HG03469 (cell line): ENCODE measurements at regions not wholly inside any gene's neighbourhood (a gene's known extent, or its start where the extent isn't known, plus 50 kb on each side); places are given as distances from the start of the nearest gene placed in this dataset.

Experiments
- ATAC-seq: cut with Tn5 transposase; IDR thresholded peaks from one replicate; pipeline ENCODE4 v1.9.1; 2021; ENCODE audit warnings: mild to moderate bottlenecking, moderate library complexity, moderate number of reproducible peaks; ENCODE audit not compliant: unreplicated experiment

DNA sequence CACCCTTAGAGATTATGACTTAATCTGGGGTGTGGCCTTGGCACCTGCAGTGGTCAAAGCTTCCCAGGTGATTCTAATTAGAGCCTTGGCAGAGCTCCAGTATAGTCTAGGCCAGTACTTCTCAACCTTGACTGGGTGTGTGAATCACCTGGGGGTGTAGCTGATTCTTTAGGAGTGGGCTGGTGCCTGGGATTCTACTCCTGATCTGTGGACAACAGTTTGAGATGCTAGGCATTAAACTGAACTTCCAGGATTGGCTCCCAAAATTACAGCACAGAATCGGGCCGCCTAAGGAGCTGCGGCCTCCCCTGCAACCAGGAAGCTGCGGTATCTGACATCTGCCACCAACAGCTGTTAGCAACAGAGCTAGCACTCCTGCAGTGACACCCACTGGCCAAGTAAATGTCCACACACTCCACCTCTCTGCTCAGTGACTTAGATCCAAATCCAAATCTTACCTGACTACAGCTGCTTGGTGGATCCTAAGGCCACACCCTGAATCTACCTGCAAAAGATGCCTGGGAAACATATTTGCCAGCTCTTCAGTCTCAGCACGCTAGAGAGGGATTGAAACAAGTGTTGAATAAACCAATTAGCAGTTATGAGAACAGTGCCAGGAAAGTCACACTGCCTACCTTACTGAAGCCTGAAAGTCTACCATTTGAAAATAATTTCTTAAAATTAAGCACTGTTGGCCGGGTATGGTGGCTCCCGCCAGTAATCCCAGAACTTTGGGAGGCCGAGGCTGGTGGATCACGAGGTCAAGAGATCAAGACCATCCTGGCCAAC lies 126.7 kb downstream of the UNC5CL start:
- ATAC-seq, result peak; percentile 93

DNA sequence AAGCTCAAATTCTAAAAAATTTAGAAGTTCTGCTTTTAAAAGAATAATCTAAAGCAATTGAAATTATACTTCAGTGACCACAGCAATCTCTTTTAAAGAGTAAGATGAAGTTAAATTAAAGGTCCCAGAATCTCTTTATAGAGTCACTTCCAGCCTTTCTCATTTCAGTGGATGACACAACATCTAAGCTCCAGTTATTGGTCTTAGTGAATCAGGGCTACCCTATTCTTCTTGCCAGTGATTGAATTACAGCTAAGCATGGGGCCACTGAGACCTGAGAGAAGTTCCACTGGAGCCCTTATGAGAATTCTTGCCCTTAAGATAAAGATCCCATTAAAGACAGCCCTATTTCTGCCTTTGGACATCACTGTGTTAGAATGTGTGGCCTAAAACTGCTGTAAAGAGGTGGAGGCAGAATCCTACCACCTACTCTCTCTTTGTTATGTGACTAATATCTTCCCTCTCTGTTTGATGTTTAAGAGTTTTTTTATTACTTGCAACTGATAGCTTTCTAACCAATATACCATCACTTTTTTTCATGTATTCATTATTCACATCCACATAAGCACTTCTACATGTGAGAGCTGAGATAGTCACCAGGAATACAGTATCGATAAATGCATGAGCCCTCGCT lies 128.6 kb downstream of the UNC5CL start:
- no peak for ATAC-seq

DNA sequence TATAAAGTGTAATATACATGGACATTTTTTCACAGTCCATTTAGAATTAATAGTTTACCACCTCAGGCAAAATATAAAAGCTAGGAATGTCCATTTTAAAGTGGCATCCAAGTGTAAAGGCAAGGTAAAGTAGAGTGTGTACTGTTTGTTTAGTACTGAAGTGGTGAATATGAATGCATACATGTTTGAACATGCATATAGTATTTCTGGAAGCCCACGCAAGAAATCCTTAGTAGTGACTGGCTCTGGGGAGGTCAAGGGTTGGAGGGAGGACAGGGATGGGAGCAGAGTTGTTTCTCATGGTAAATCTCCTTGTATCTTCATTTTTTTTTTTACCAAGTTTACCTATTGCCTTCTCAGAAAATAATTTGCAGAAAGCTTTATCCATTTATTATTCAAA lies 129.2 kb downstream of the UNC5CL start:
- no peak for ATAC-seq

DNA sequence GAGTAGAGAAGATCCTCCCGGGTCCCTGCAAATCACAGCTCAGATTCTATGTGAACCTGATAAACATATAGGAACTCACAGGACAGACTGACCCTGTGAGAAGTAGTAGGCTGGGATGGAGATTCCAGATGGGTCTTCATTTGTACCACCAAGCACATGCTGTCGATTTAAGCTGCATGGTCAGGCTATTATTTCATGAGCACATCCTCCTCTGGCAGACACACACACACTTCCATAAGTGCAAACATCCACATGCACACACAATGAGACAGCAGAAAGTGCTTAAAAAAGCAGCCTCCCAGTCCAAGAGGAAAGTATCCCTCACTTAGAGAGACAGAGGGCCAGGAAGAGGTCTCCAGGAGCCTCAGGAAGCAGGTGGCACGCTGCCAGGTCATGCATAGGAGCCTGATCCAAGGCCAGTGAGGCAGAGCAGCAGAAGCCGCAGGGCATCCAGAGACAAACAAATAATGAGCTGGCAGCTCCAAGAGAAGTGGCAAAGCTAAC lies 131.8 kb downstream of the UNC5CL start:
- ATAC-seq, result no peak

DNA sequence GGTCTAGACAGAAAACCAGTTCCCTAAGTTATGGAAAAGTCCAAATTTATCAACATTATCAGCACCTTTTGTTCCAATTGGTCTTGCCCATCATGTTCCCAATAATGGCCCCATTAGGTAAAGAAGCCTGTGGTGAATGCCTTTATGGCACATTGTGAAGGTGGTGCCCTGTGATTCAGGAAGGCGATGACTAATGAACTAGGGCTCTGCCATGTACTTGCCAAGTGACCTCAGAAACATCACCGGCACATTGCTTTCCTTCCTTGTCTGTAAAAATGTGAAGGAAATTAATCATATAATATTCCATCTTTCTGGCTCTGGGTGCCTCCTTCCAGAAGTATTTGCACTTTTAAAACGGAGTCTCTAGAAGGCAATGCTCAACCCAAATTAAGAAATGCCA lies 132.3 kb downstream of the UNC5CL start:
- no peak for ATAC-seq

DNA sequence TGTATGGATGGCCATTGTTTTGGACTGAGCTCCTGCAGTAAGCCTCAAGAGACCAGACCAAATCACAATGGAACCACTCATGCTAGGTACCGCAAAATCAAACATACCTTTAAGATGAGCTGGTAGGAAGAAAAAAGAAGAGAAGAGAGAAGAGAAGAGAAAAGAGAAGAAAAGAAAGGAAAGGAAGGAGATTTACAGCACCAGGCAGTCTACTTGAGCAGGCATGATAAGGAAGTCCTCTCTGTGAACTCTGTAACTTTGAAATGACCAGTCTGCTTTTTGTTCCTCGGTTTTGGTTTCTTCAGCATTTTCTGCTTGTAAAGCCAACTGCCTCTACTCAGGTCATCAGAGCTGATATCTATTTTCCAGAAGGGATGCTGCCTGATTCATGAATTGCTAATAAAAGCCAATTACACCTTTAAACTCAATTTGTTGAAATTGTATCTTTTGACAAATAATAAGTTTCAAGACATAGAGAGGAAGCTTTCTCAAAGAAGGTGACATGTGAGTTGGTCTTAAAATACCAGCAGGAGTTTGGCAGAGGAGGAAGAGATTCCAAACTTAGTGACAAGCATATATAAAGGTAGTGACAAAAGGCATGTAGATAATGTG lies 134.3 kb downstream of the UNC5CL start:
- ATAC-seq, result no peak

DNA sequence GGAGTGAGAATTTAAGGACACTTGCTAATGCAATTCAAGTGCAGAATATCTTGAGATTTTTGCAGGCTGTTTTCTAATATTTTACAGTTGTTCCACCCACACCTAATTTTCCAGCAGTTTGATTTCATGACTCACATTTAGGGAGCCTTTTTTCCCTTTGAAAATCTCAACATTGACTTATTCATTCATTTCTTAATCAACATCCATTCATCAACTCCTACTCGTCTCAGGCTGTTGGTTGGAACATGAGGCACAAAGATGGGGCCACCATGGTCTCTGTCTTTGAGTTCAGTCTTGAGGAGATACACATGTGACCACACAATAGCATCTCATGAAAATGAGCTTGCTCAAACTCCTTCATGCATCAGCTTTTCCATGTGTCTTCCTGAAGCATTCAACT lies 135.6 kb downstream of the UNC5CL start:
- ATAC-seq, result no peak

DNA sequence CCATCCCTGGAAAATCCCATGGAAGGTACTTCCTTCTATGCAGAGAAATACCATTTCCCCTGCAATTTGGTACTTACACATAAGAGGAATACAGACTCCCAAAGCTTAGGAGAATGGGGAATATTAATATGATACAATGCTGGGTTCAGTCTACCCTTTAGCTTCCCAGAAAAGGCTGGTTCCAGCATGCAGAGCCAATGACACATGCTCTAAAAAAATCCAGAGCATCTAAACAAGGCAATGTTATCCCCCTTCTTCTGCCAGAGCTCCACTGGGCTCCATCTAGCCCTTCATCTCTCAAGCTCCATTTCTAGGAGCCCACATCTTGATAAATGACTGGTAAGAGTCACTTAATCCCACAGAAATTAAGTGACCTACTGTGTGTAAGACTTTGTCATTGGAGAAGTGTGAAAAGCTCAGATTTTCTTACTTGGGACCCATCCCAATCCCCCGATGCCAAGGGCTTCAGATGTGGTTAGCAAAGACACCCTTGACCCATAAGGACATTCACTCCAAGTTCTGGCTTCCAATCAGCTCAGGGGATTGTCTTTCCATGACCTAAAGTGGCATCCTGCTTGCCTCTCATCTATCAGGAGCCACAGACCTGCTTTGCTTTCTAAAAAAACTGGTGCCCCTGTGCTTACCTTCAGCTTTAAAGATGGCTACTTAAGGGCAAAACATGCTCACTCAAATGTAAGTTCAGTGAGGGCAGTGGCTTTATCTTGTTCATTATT lies 137.5 kb downstream of the UNC5CL start:
- no peak for ATAC-seq

DNA sequence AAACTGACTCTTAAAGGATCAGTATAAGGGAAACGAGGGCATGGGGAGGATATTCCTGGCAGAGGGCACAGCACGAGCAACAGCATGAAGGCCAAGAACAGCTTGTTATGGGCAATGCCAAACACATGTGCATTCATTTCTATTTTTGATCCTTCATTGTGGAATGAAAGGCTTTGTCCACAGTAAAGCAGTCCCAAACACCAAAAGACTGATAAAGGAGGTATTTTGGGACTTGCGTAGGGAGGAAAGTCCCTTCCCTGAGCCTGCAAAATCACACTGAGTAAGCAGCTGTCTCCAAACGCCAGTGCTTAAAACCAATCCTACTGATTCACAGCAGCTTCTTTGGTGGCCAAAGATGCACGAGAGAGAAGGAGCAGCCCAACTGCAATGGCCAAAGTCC lies 138.2 kb downstream of the UNC5CL start:
- ATAC-seq, result no peak

DNA sequence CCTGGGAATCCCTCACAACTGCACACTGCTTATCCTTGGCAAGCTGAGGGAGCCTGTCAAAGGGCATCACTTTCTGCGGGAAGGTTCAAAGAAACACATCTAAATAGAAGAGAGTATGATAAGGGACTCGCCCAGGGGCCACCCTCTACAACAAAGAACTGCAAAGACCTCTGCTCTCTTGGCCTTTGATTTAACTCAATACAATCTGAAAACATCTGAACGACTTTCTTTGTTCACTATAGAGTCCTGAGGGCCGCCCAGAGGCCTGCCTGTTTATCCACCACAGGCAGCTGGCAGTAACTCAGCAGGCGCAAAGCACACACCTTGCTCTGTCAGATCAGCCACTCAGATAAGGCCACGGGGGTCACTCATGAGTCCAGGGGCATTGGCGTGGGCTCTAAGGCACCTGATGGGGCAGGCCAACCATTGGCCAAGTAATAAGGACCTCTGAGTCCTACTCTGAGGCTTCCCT lies 139.3 kb downstream of the UNC5CL start:
- ATAC-seq, result no peak

DNA sequence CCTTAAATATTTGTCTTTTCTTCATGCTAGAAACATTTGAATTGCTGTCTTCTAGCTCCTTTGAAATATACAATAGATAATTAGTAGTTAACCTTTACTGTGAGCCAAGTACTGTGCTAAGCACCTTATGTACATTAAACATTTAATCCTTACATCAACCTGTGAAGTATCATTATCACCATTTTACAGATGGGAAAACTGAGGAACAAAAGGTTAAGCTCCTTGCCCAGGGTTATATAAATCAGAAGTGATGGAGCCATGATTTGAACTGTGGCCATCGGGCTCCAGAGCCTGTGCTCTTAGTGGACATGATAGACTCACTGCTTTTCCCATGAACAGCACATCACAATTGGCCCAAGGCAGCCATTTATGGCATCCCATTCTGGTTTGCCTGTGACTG lies 140.9 kb downstream of the UNC5CL start:
- no peak for ATAC-seq

DNA sequence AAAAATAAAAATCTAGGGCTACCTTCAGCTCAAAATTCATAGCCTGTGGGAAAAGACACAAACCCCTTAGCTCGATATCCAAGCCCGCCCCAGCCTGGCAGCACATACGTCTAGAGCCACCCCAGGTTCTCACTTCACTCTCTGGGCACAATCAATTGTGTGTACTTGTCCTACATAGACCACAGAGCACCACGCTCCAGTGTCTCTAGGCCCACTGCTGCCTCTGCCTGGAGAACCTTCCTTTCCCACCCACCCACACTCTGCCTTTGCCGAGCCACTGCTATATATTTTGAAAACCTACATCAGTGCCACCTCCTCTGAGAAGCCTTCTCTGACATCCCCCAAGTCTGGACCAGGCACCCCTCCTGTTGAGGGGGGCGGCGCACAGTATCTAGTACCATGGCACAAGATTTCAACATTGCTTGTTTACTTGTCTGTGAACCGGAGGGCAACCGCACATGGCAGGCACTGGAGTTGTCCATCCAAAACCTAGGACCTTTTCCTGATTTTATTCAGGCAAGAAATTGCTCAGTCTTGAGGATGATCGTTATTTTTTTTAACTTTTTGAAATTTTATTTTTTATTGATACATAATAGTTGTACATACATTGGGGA lies 141.5 kb downstream of the UNC5CL start:
- ATAC-seq, result no peak

DNA sequence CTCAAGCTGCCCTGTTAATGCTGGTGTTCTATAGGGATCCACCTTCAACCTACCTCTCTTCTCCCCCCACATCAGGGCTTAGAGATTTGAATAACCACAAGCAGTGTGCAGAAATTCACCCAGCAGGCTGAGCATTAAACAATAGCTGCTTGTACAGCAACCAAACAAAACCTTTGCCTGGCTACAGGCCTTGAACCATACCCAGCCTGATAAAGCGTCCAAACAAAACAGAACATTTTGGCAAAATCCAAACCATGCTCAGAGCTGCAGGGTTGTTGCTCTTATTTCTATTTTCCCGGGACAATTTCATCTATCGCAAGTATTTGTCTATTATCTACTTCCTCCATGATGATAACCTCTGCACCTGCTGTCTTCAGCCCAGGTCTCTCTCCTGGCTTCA lies 142.3 kb downstream of the UNC5CL start:
- ATAC-seq, result no peak

DNA sequence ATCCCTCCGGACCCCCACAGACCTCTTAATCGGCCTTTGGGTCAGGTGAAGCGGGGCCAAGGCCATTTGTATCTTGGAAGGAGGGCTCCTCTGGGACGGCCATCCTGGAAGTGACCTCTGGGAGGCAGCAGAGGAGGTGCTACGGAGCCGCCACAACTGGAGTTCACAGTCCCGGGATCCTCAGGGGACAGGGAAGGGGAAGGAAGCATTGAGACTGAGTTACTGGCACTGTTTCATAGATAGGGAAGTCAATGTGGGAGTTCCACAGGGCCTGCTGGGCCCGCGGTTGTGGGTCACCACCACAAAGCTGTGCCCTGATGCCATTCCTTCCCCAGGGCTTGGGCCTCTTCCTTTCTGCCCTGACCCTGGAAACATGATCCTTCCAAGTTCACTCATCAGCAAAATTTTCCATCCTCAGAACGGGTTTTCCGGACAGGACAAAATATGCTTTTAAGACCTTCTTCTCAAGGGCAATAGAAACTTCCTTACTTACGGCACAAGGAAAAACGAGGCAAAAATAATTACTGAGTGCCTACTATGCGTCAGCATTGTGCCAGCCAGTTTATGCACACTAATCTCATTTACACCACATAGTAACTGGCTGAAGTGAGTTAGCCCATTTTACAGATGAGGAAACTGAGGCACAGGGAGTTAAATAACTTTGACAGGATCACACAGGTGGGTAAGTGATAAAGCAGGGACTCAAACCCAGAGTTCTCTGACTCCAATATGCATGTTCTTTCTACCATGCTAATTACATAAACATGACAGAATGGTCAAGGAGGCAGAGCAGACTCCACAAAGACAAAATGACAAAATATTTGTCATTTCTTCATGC lies 143.8 kb downstream of the UNC5CL start:
- ATAC-seq, result no peak

DNA sequence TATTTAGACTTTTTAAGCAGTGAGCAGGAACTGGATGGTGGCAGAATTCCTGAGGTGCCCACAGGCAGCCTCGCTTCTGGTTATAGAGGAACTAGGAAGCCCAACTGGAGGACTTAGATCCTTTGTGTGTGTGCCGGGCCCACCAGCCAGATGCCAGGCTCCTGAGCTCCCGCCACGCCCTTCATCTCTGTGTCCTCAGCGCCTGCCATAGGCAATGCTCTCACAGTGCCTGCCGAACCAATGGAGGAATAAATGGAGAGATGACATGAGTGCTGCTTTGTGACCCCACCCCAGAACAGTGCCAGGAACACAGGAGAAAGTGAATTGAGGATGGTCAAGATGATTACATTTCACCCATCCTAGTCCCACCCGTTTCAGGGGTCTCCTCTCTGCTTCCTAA lies 146.0 kb downstream of the UNC5CL start:
- ATAC-seq, result no peak

DNA sequence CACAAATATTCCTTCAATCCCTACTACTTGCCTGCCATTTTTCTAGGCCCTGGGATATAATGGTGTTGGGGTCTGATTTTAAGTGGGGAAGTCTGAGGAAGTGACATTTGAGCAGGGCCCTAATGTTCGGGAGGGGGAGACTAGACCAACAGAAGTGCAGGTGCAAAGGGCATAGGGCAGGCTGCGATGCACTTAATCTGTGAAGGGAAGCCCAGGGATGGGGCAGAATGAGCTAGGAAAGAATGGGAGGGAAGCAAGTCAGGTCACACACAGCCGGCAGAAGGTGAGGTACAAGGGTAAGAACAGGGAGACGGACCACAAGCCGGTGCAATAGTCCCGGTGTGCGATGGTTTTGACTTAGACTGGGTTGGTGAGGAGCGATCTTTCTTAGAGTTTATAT lies 146.8 kb downstream of the UNC5CL start:
- ATAC-seq, result no peak

DNA sequence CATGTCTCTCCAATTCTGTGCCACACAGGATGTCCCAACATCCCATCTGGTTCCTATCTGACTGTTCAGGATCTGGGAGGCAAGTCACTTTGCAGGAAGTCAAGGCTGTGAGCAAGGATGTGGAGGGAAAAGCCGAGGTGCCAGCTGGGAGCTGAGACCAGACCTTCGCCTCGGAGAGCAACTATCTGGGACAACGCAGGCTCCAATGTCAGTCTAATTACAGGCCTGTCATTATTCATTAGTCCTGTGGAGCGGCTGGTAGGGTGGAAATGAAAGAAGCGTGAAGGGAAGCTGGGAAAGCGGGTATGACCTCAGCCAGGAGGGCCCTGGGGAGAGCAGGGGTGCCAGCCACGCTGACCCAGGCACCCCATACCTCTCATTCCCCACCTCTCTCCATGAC lies 147.3 kb downstream of the UNC5CL start:
- ATAC-seq, result no peak

DNA sequence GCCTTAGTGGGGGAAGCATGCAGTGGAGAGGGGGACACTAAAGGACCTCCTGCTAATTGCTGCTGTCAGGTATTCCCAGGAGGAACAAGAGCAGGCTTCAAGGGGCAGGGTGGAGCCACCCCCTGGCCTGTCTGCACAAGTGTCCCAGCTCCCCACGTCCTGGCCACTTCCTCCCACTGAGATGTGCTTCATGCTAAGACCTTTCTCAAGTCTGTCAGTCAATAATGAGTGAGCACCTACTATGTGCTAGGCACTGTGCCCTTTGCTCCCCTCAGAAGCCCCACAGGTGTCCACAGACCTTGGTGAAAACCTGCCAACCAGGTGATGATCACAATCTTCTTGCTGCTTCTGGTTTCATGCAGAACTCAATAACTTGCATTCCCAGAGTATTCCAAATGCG lies 147.9 kb downstream of the UNC5CL start:
- no peak for ATAC-seq

DNA sequence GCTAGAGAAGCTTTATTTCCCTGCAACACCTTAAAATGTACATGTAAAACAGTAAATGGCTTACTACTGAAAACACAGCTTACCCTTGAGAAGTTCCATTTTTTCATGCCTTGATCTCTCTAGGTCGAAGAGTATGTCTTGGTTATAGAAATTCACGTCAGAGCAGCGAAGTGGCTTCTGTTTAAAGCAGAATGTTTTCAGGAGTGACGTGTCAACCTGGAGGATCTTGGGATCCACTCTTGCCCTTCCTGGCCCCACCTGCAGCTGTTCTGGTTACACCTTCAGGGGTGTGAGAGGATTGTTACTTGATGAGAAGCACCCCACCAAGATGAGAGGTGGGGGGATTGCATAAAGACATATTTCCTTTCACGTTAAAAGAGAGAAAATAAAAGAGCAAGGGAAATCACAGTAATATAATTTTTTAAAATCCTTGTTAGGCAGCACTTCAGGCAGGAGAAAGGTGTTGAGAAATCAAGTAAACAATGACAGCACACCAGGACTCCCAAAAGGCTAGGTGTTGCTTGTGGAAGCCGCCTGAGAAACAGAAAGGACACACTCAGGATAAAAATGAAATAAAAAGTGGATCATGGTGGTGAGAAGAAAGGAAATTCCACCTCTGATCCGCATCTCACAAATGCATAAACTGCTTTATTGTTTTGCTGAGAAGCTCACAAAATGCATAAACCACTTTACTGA lies 149.7 kb downstream of the UNC5CL start:
- no peak for ATAC-seq
